MM.1S (cell line): ENCODE measurements at regions not wholly inside any gene's neighbourhood (a gene's known extent, or its start where the extent isn't known, plus 50 kb on each side); places are given as distances from the start of the nearest gene placed in this dataset.

Source experiments
- DNase-seq: peaks from one replicate; pipeline ENCODE4 v3.0.0-alpha.2; 2015
- H2AFZ ChIP-seq: fragments of 300-600 bp; sonication (generic); 2 replicates; pipeline ENCODE4 v1.6.0; 2016; ENCODE audit warnings: antibody characterized with exemption, low read length
- H3F3A ChIP-seq: fragments of 300-600 bp; sonication (generic); 2 replicates; pipeline ENCODE4 v1.6.1; 2016; ENCODE audit warnings: mild to moderate bottlenecking, antibody characterized with exemption, low read length, moderate library complexity, mixed read lengths; ENCODE audit not compliant: insufficient read depth
- H3K27ac ChIP-seq: fragments of 300-600 bp; sonication (generic); 2 replicates; pipeline ENCODE4 v1.5.1; 2016; ENCODE audit warnings: mild to moderate bottlenecking, low read length
- H3K27me3 ChIP-seq: fragments of 300-600 bp; sonication (generic); replicated peaks from 2 replicates; pipeline ENCODE4 v1.6.0; 2016; ENCODE audit warnings: low read length; ENCODE audit not compliant: insufficient read depth
- H3K36me3 ChIP-seq: fragments of 300-600 bp; sonication (generic); replicated peaks from 2 replicates; pipeline ENCODE4 v1.6.1; 2016; ENCODE audit warnings: mild to moderate bottlenecking, low read length, mixed read lengths; ENCODE audit not compliant: insufficient read depth
- H3K4me1 ChIP-seq: fragments of 300-600 bp; sonication (generic); 2 replicates; pipeline ENCODE4 v1.6.1; 2016; ENCODE audit warnings: low read length, mixed read lengths
- H3K4me2 ChIP-seq: fragments of 300-600 bp; sonication (generic); 2 replicates; pipeline ENCODE4 v1.6.0; 2016; ENCODE audit warnings: low read depth, low read length
- H3K4me3 ChIP-seq: fragments of 300-600 bp; sonication (generic); 2 replicates; pipeline ENCODE4 v1.5.1; 2016; ENCODE audit warnings: low read length, mixed read lengths
- H3K79me2 ChIP-seq: fragments of 300-600 bp; sonication (generic); 2 replicates; pipeline ENCODE4 v1.6.1; 2016; ENCODE audit warnings: mixed run types, low read length, mixed read lengths
- H3K9ac ChIP-seq: fragments of 300-600 bp; sonication (generic); 2 replicates; pipeline ENCODE4 v1.6.1; 2016; ENCODE audit warnings: low read length, mixed read lengths
- H3K9me2 ChIP-seq: fragments of 300-600 bp; sonication (generic); replicated peaks from 2 replicates; pipeline ENCODE4 v1.6.1; 2016; ENCODE audit warnings: mild to moderate bottlenecking, low read length, mixed read lengths; ENCODE audit not compliant: insufficient read depth
- H3K9me3 ChIP-seq: fragments of 300-600 bp; sonication (generic); replicated peaks from 2 replicates; pipeline ENCODE4 v1.6.1; 2016; ENCODE audit warnings: mild to moderate bottlenecking, low read length, mixed read lengths; ENCODE audit not compliant: insufficient read depth
- H4K20me1 ChIP-seq: fragments of 300-600 bp; sonication (generic); 2 replicates; pipeline ENCODE4 v1.6.1; 2016; ENCODE audit warnings: mild to moderate bottlenecking, low read length, moderate library complexity, mixed read lengths; ENCODE audit not compliant: insufficient read depth
- EZH2 ChIP-seq: fragments of 300-600 bp; sonication (generic); optimal IDR thresholded peaks from 2 replicates; pipeline ENCODE3; 2017; ENCODE audit warnings: low read depth, mild to moderate bottlenecking, antibody characterized with exemption, low read length, mixed read lengths
- EZH2phosphoT487 ChIP-seq: fragments of 300-600 bp; sonication (generic); IDR thresholded peaks from 2 replicates; pipeline ENCODE4 v1.6.1; 2018; ENCODE audit warnings: antibody characterized with exemption, low read length
- TF ChIP-seq, protein P1 (sequence below): fragments of 300-600 bp; sonication (generic); IDR thresholded peaks from 2 replicates; pipeline ENCODE4 v1.5.1; 2016; ENCODE audit warnings: antibody characterized with exemption, low read length, mixed read lengths

DNA sequence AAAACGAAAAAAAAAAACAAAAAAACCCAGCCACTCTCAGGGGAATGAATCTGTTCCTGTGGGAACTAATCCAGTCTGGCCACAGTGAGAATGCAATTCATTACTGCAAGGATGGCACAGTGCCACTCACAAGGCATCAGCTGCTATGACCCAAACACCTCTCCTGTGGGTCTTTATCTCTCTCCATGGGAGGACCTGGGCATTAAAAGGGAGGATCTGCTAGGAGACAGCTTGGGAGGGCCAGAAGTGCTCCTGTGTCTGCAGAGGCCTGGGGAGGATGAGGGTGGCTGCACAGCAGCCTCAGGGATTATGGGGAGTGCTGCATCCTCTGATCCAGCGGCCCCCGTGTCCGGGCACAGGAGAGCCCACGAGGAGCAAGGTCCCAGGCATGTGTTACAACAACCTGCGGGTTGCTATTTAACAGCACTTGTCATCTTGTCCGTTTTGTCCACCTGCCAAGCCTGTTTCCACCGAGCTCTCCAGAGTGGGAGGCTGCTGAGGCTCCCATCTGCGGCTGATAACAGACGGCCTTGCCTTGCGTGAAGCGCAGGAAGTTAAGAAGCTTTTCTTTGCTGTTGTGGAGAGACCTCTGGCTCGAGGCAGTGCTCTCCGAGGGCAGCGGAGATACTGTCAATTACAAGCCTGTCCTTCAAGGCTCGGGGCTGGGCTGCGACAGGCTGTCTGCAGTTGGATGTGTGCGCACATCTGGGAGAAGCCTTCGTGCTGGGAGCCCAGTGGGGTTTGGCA lies 97.7 kb downstream of the NXPE2 start:
- Histone ChIP-seq H3K79me2 (no peaks in the 10 kb centered on the region), H4K20me1 (no peaks in the 10 kb centered on the region), H3F3A (peaks cover 15% of the 10 kb centered on the region), H3K4me1 (peaks cover 16% of the 10 kb centered on the region), H3K36me3 (no peaks in the 10 kb centered on the region), H3K9me2 (no peaks in the 10 kb centered on the region), H3K27ac (no peak overlapping the region), H3K9ac (no peak overlapping the region), H3K9me3 (no peaks in the 10 kb centered on the region), H3K4me3 (no peak overlapping the region), H2AFZ (no peak overlapping the region), H3K27me3 (no peaks in the 10 kb centered on the region), H3K4me2 (no peak overlapping the region)
- TF ChIP-seq EZH2 (no peak), EZH2phosphoT487 (no peak)
- TF ChIP-seq, protein P1, sequence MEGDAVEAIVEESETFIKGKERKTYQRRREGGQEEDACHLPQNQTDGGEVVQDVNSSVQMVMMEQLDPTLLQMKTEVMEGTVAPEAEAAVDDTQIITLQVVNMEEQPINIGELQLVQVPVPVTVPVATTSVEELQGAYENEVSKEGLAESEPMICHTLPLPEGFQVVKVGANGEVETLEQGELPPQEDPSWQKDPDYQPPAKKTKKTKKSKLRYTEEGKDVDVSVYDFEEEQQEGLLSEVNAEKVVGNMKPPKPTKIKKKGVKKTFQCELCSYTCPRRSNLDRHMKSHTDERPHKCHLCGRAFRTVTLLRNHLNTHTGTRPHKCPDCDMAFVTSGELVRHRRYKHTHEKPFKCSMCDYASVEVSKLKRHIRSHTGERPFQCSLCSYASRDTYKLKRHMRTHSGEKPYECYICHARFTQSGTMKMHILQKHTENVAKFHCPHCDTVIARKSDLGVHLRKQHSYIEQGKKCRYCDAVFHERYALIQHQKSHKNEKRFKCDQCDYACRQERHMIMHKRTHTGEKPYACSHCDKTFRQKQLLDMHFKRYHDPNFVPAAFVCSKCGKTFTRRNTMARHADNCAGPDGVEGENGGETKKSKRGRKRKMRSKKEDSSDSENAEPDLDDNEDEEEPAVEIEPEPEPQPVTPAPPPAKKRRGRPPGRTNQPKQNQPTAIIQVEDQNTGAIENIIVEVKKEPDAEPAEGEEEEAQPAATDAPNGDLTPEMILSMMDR, result no peak
- no peak for DNase-seq

DNA sequence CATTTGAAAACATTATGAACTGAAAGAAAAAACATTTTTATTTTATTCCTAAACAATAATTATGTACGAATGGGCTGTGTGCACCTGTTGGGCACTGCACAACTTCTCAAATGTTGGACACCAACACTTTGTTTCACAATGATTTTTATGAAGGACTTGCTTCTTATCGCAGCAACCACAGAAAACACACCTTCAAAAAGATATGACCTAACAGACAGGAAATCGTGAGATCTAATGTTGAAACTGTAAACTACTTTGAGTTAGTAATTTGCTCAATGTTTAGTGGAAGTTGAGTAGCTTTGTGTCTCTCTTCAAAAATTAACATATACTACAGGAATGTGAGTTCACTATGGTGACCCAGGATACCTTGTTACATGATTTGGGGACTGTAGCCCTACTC lies 98.6 kb downstream of the NXPE2 start:
- Histone ChIP-seq H3K4me3 (no peak overlapping the region), H3F3A (peaks cover 15% of the 10 kb centered on the region), H3K4me1 (peaks cover 16% of the 10 kb centered on the region), H3K36me3 (no peaks in the 10 kb centered on the region), H3K27ac (no peak overlapping the region), H3K4me2 (no peak overlapping the region), H3K79me2 (no peaks in the 10 kb centered on the region), H3K9me3 (no peaks in the 10 kb centered on the region), H2AFZ (no peak overlapping the region), H3K27me3 (no peaks in the 10 kb centered on the region), H3K9ac (no peak overlapping the region), H4K20me1 (no peaks in the 10 kb centered on the region), H3K9me2 (no peaks in the 10 kb centered on the region)
- no peak for DNase-seq
- no peak for TF ChIP-seq EZH2phosphoT487
- TF ChIP-seq, protein P1, result no peak
- no peak for TF ChIP-seq EZH2

DNA sequence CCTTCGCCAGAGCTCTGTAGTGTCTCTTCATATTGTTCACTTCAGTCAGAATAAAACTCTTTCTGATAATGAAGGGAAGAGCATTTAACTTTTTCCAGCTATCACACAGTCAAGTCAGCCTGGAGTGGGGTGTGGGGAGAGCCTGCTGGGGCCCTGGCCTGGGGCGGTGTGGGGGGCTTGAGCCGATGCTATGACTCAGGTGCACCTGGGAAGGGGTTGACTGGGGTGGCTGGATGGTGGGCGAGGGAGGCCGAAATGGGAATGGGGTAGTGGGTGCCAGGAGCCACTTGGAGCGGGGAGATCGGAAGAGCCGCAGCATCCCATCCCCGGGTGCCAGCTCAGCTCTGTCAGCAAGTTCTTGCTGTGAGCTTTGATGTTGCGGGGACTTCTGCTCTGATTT lies 100.9 kb downstream of the NXPE2 start:
- H3K4me3 ChIP-seq, result no peak overlapping the region
- H3K27ac ChIP-seq, result no peak overlapping the region
- no peaks in the 10 kb centered on the region for H3K9me3 ChIP-seq
- H3K79me2 ChIP-seq, result no peaks in the 10 kb centered on the region
- H4K20me1 ChIP-seq, result no peaks in the 10 kb centered on the region
- TF ChIP-seq EZH2 (no peak), EZH2phosphoT487 (no peak)
- TF ChIP-seq, protein P1, result no peak
- no peak overlapping the region for H3K9ac ChIP-seq
- H2AFZ ChIP-seq, result no peak overlapping the region
- H3K36me3 ChIP-seq, result no peaks in the 10 kb centered on the region
- peaks cover 5% of the 10 kb centered on the region for H3K4me1 ChIP-seq
- no peaks in the 10 kb centered on the region for H3K27me3 ChIP-seq
- DNase-seq, result no peak
- no peak overlapping the region for H3K4me2 ChIP-seq
- no peaks in the 10 kb centered on the region for H3K9me2 ChIP-seq
- peaks cover 5% of the 10 kb centered on the region for H3F3A ChIP-seq
